ENCODE measurements at regions not wholly inside any gene's neighbourhood (a gene's known extent, or its start where the extent isn't known, plus 50 kb on each side); places are given as distances from the start of the nearest gene placed in this dataset.
A peak's percentile ranks its signal among the peaks of the same experiment; 100 is the strongest.

- DNase-seq (ENCODE audit: low read depth, low spot score): no peak
Observed at GRCh38 chr9:14031810-14032209, 282.1 kb downstream of the NFIB start.

GRCh38 chr9:14031060-14031414, 282.9 kb downstream of the NFIB start:
- DNase-seq (ENCODE audit: low read depth, low spot score): peak; percentile 30

- DNase-seq (ENCODE audit: low read depth, low spot score): no peak
Observed at GRCh38 chr9:14030375-14031059, 283.4 kb downstream of the NFIB start.

- DNase-seq (ENCODE audit: low read depth, low spot score): no peak
Observed at GRCh38 chr9:14029806-14030374, 284.1 kb downstream of the NFIB start.

GRCh38 chr9:14027116-14027800, 286.7 kb downstream of the NFIB start:
- DNase-seq (ENCODE audit: low read depth, low spot score): no peak

- no peak for DNase-seq (ENCODE audit: low read depth, low spot score)
Observed at GRCh38 chr9:14025741-14026140, 288.2 kb downstream of the NFIB start.

GRCh38 chr9:14023285-14023684, 290.7 kb downstream of the NFIB start:
- no peak for DNase-seq (ENCODE audit: low read depth, low spot score)

GRCh38 chr9:14021871-14022525, 291.9 kb downstream of the NFIB start:
- no peak for DNase-seq (ENCODE audit: low read depth, low spot score)

GRCh38 chr9:14018081-14018480, 295.9 kb downstream of the NFIB start:
- DNase-seq (ENCODE audit: low read depth, low spot score): no peak

GRCh38 chr9:14014744-14015143, 299.2 kb downstream of the NFIB start:
- no peak for DNase-seq (ENCODE audit: low read depth, low spot score)

- no peak for DNase-seq (ENCODE audit: low read depth, low spot score)
Observed at GRCh38 chr9:14014218-14014617, 299.7 kb downstream of the NFIB start.

GRCh38 chr9:14011799-14012560, 302.0 kb downstream of the NFIB start:
- no peak for DNase-seq (ENCODE audit: low read depth, low spot score)

GRCh38 chr9:14007190-14007769, 306.7 kb downstream of the NFIB start:
- DNase-seq (ENCODE audit: low read depth, low spot score): no peak

GRCh38 chr9:14006386-14007187, 307.4 kb downstream of the NFIB start:
- DNase-seq (ENCODE audit: low read depth, low spot score): no peak

- DNase-seq (ENCODE audit: low read depth, low spot score): no peak
Observed at GRCh38 chr9:14004110-14004509, 309.8 kb downstream of the NFIB start.

GRCh38 chr9:13994240-13994639, 319.7 kb downstream of the NFIB start:
- DNase-seq (ENCODE audit: low read depth, low spot score): no peak

- DNase-seq (ENCODE audit: low read depth, low spot score): no peak
Observed at GRCh38 chr9:13993632-13994185, 320.2 kb downstream of the NFIB start.

GRCh38 chr9:13992138-13993088, 321.5 kb downstream of the NFIB start:
- no peak for DNase-seq (ENCODE audit: low read depth, low spot score)

- no peak for DNase-seq (ENCODE audit: low read depth, low spot score)
Observed at GRCh38 chr9:13991395-13991794, 322.5 kb downstream of the NFIB start.
